Activated CD4-positive, alpha-beta memory T cell treated with anti-CD3 and anti-CD28 coated beads, Interleukin-2, amount 10 ng/mL, durations not matched to agents 7 days and 5 days (primary cell): ENCODE measurements at regions not wholly inside any gene's neighbourhood (a gene's known extent, or its start where the extent isn't known, plus 50 kb on each side); places are given as distances from the start of the nearest gene placed in this dataset.
"Not testable (repeated sequence)": the region's sequence is repeated elsewhere in the genome, so short reads cannot be mapped to it uniquely, and the experiment has no call there.

Experiments
- CTCF ChIA-PET: fragments of 350-600 bp; sonication (Branson Sonifier 250); formaldehyde crosslinking; loops from one replicate; lab custom pipeline; 2021; ENCODE audit warnings: antibody characterized with exemption, inconsistent platforms; lab: Charles Lee
- POLR2A ChIA-PET: fragments of 350-600 bp; sonication (Branson Sonifier 250); formaldehyde crosslinking; loops from one replicate; lab custom pipeline; 2021; ENCODE audit warnings: antibody characterized with exemption; lab: Charles Lee
- DNase-seq: peaks from one replicate; pipeline ENCODE4 v3.0.0-alpha.2; 2020
- H3K27ac Mint-ChIP-seq: one replicate; pipeline ENCODE4 v1.8.0; 2021; ENCODE audit warnings: mild to moderate bottlenecking, mixed read lengths
- H3K27me3 Mint-ChIP-seq: one replicate; pipeline ENCODE4 v1.8.0; 2021; ENCODE audit warnings: mixed read lengths
- H3K36me3 Mint-ChIP-seq: one replicate; pipeline ENCODE4 v1.8.0; 2021; ENCODE audit warnings: low read depth, mixed read lengths
- H3K4me1 Mint-ChIP-seq: one replicate; pipeline ENCODE4 v1.8.0; 2021; ENCODE audit warnings: mixed read lengths
- H3K4me3 Mint-ChIP-seq: one replicate; pipeline ENCODE4 v1.8.0; 2021; ENCODE audit warnings: mild to moderate bottlenecking, mixed read lengths
- H3K9me3 Mint-ChIP-seq: one replicate; pipeline ENCODE4 v1.8.0; 2021; ENCODE audit warnings: mixed read lengths

DNA sequence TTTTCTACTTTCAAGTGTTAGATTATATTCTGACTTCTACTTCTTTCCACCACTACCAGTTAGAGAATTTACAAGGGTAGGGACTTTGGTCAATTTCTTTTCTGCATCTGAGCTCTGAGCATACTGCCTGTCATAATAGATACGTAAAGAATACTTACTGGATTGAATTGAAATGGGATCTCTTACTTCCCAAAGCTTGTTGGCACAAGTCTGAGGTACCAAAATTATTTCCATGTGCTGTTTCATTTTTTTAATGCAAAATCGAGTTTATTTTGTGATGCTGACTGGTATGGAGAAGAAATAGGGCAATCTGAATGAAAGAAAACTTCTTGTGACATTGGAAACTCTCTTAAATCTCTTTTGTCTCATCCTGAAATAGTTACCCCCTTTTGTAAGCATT, 428.9 kb downstream of the SPATA31D1 start:
- Mint-ChIP-seq H3K4me3 (no peak overlapping the region), H3K27me3 (no peaks in the 10 kb centered on the region), H3K9me3 (peaks cover 20% of the 10 kb centered on the region), H3K36me3 (no peaks in the 10 kb centered on the region), H3K4me1 (no peaks in the 10 kb centered on the region), H3K27ac (no peak overlapping the region)
- DNase-seq: no peak
- ChIA-PET CTCF (no interaction called here), POLR2A (no interaction called here)

DNA sequence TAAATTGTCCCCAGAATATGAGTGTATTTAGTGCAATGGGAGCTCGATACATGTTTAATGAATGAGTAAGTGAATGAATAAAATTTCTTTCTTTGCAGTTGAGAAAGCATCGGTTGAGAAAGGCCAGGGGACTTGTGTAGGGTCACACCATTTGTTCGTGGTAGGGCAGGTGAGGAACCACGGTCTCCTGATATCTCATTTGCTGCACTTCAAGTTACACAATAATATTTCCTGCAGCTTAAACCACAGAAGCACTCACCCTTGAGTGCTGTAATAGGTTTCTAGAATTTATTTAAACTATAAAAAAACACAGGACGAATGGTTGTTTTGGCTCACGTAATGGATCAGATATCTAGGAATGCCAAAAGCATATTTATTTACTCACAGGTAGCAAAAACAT, 429.8 kb downstream of the SPATA31D1 start:
- Mint-ChIP-seq H3K4me3 (no peak overlapping the region), H3K27ac (no peak overlapping the region), H3K36me3 (no peaks in the 10 kb centered on the region), H3K4me1 (no peaks in the 10 kb centered on the region), H3K27me3 (no peaks in the 10 kb centered on the region), H3K9me3 (peaks cover 20% of the 10 kb centered on the region)
- no peak for DNase-seq
- ChIA-PET POLR2A (no interaction called here), CTCF (no interaction called here)

DNA sequence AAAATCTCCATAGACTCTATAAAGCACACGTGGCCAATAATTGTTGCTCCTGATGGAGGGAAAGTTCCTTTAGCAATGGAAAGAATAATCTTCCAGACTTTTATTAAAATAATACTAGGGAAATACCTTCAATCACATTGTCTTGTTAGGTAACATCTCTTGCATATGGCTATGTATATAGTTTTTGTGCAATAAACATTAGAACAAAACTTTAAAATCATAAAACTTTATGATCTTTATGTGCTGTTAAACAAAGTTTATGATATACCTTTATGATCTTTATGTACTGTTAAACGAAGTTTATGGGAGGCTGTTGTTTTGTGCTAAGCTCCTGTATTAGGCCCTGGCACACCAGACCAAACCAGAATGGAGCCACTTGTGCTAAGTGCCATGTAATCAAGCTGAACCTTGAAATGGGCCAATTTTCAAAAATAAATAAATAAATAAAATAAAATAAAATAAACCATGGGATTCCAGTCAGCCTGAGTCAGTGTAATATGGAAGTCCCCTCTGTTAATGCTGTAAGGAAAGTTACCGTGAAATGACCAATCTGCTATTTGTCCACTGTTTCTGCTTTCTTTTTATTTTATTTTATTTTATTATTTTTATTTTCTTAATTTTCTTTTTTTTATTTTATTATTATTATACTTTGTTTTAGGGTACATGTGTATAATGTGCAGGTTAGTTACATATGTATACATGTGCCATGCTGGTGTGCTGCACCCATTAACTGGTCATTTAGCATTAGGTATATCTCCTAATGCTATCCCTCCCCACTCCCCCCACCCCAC, 431.3 kb downstream of the SPATA31D1 start:
- POLR2A ChIA-PET: no interaction called here
- Mint-ChIP-seq H3K4me1 (no peaks in the 10 kb centered on the region), H3K36me3 (no peaks in the 10 kb centered on the region), H3K27me3 (no peaks in the 10 kb centered on the region), H3K4me3 (no peak overlapping the region), H3K9me3 (peaks cover 17% of the 10 kb centered on the region), H3K27ac (no peak overlapping the region)
- CTCF ChIA-PET: no interaction called here
- no peak for DNase-seq

DNA sequence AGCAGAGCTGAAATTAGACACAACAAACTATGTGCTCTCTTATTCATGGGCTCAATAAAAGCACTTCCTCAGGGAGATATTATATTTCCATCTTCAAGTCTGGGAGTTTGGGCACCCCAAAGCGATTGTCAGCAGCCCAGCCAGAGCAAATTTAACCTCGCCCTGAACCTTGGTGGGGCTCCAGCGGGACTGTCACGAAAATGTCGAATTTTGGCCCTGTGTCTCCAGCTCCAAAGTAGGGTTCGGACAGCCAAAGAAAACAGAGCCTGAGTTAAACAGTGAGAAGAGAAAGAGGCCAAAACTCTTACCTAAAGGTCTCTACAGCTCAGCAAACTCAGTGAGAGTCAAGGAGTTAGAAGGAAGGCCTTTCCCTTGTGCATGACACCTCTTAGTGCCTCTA, 432.9 kb downstream of the SPATA31D1 start:
- H3K9me3 Mint-ChIP-seq: peaks cover 12% of the 10 kb centered on the region
- no peak overlapping the region for H3K27ac Mint-ChIP-seq
- H3K36me3 Mint-ChIP-seq: no peaks in the 10 kb centered on the region
- no peaks in the 10 kb centered on the region for H3K4me1 Mint-ChIP-seq
- H3K27me3 Mint-ChIP-seq: no peaks in the 10 kb centered on the region
- POLR2A ChIA-PET: no interaction called here
- no peak for DNase-seq
- no peak overlapping the region for H3K4me3 Mint-ChIP-seq
- CTCF ChIA-PET: no interaction called here

- Mint-ChIP-seq H3K9me3 (peaks cover 14% of the 10 kb centered on the region), H3K27me3 (no peaks in the 10 kb centered on the region), H3K36me3 (no peaks in the 10 kb centered on the region), H3K4me1 (no peaks in the 10 kb centered on the region), H3K4me3 (no peak overlapping the region), H3K27ac (no peak overlapping the region)
- ChIA-PET CTCF (no interaction called here), POLR2A (no interaction called here)
- DNase-seq: no peak
Measured at GRCh38 chr9:82423700-82424099, 435.1 kb downstream of the SPATA31D1 start.

GRCh38 chr9:82424599-82425120, 436.1 kb downstream of the SPATA31D1 start:
- CTCF ChIA-PET: no interaction called here
- no peaks in the 10 kb centered on the region for H3K27me3 Mint-ChIP-seq
- POLR2A ChIA-PET: no interaction called here

GRCh38 chr9:82431121-82431520, 442.5 kb downstream of the SPATA31D1 start:
- Mint-ChIP-seq H3K9me3 (peaks cover 12% of the 10 kb centered on the region), H3K27ac (no peak overlapping the region), H3K4me1 (no peaks in the 10 kb centered on the region), H3K27me3 (no peaks in the 10 kb centered on the region), H3K4me3 (no peak overlapping the region), H3K36me3 (peaks cover 2% of the 10 kb centered on the region)
- ChIA-PET CTCF (no interaction called here), POLR2A (no interaction called here)
- no peak for DNase-seq

More at GRCh38 chr9:82424599-82425120, 436.1 kb downstream of the SPATA31D1 start:
- no peak for DNase-seq
- Mint-ChIP-seq H3K36me3 (no peaks in the 10 kb centered on the region), H3K4me3 (no peak overlapping the region), H3K4me1 (no peaks in the 10 kb centered on the region), H3K27ac (no peak overlapping the region), H3K9me3 (peaks cover 14% of the 10 kb centered on the region)

DNA sequence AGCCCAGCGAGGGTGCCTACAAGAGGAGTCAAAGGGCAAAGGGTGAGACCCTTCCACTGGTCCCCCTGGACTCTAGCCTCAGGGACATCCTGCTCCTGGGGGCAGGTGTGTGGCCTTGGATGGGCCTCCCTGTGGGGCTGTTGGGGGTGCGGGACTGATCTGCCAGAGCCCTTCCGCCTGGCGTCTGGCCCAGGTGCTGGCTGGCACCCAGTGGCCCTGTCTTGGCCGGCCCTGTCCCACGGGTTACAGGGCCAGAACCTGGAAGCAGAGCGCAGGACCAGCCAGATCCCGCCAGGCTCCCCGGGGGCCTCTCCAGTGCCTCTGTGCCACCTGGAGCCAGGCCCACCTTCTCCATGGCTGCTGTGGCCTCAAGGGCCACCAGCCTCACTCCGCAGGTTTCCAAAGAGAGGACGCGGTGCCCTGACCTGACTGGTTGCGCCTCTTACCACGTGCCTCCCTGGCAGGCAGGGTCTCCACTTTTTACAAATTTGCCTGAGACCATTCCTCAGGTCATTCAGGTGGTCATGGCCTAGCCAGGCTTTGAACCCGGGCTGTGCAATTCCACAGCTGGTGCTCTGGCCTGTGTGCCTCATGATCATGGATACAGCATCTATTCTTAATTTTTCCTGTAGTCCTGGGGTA, 444.8 kb downstream of the SPATA31D1 start:
- H3K9me3 Mint-ChIP-seq: peaks cover 11% of the 10 kb centered on the region
- H3K27me3 Mint-ChIP-seq, CTCF ChIA-PET, H3K36me3 Mint-ChIP-seq, H3K27ac Mint-ChIP-seq, POLR2A ChIA-PET, DNase-seq, H3K4me1 Mint-ChIP-seq, H3K4me3 Mint-ChIP-seq: not testable (repeated sequence)

GRCh38 chr9:82436475-82436874, 447.9 kb downstream of the SPATA31D1 start:
- DNase-seq: no peak
- Mint-ChIP-seq H3K4me1 (no peaks in the 10 kb centered on the region), H3K27me3 (no peaks in the 10 kb centered on the region), H3K36me3 (no peaks in the 10 kb centered on the region), H3K4me3 (no peak overlapping the region), H3K9me3 (peaks cover 12% of the 10 kb centered on the region), H3K27ac (no peak overlapping the region)
- ChIA-PET POLR2A (no interaction called here), CTCF (no interaction called here)

- H3K4me1 Mint-ChIP-seq, CTCF ChIA-PET, H3K36me3 Mint-ChIP-seq, H3K27me3 Mint-ChIP-seq, H3K9me3 Mint-ChIP-seq, DNase-seq, H3K4me3 Mint-ChIP-seq, POLR2A ChIA-PET, H3K27ac Mint-ChIP-seq: not testable (repeated sequence)
Measured at GRCh38 chr9:82437183-82437582, 448.6 kb downstream of the SPATA31D1 start.

DNA sequence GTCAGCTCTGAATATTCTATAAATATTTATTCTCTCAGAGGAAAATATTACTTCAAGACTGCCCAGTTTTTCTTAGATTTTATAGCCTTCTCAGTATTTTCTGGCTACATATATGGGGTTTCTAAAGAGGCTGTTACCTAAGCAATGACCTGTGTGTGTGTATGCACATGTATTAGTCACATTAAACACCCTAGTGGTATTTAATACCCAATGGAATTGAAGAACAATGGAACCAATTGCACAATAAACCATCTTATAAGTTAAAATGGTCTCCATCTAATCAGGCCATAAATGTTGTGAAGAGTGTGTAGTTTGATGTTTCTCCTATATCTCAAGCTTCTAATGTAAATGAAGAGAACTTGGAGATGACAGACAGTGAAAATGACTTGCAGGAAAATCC, 450.0 kb downstream of the SPATA31D1 start:
- Mint-ChIP-seq H3K27me3 (no peaks in the 10 kb centered on the region), H3K27ac (no peak overlapping the region), H3K4me3 (no peak overlapping the region), H3K4me1 (no peaks in the 10 kb centered on the region), H3K36me3 (no peaks in the 10 kb centered on the region), H3K9me3 (peaks cover 19% of the 10 kb centered on the region)
- ChIA-PET CTCF (no interaction called here), POLR2A (no interaction called here)
- no peak for DNase-seq

- Mint-ChIP-seq H3K36me3 (no peaks in the 10 kb centered on the region), H3K4me1 (no peaks in the 10 kb centered on the region), H3K27ac (no peak overlapping the region), H3K9me3 (peaks cover 33% of the 10 kb centered on the region), H3K4me3 (no peak overlapping the region), H3K27me3 (no peaks in the 10 kb centered on the region)
- DNase-seq: no peak
- POLR2A ChIA-PET: no interaction called here
- CTCF ChIA-PET: no interaction called here
Measured at GRCh38 chr9:82443312-82443711, 454.7 kb downstream of the SPATA31D1 start.

DNA sequence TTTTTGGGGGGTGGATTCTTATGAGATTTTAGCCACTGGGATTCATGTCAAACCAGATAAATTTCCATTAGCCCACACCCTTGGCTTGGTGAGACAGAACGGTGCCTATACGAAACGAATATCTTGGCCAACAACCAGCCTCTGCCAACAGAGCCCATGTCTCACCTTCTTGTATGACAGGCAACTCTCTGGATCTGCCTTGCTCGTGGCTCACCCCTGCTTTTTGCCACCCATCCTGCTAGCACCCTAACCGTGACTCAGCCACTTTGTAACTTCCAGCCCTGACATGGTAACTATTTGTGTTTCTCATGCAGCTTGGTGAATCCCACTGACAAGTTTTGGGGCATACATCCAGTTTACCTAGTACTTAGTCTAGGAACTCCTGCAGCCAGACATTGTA, 457.0 kb downstream of the SPATA31D1 start:
- H3K36me3 Mint-ChIP-seq: no peaks in the 10 kb centered on the region
- no peaks in the 10 kb centered on the region for H3K27me3 Mint-ChIP-seq
- POLR2A ChIA-PET: no interaction called here
- CTCF ChIA-PET: no interaction called here
- H3K27ac Mint-ChIP-seq: no peak overlapping the region
- H3K4me3 Mint-ChIP-seq: no peak overlapping the region
- DNase-seq: no peak
- H3K4me1 Mint-ChIP-seq: no peaks in the 10 kb centered on the region
- peaks cover 23% of the 10 kb centered on the region for H3K9me3 Mint-ChIP-seq

- no peak for DNase-seq
- no peaks in the 10 kb centered on the region for H3K4me1 Mint-ChIP-seq
- CTCF ChIA-PET: no interaction called here
- H3K36me3 Mint-ChIP-seq: no peaks in the 10 kb centered on the region
- no peak overlapping the region for H3K4me3 Mint-ChIP-seq
- no peak overlapping the region for H3K27ac Mint-ChIP-seq
- POLR2A ChIA-PET: no interaction called here
- H3K9me3 Mint-ChIP-seq: peaks cover 28% of the 10 kb centered on the region
- no peaks in the 10 kb centered on the region for H3K27me3 Mint-ChIP-seq
Measured at GRCh38 chr9:82447343-82447742, 458.8 kb downstream of the SPATA31D1 start.
